Activated CD4-positive, alpha-beta T cell treated with anti-CD3 and anti-CD28 coated beads for 24 hours (primary cell): ENCODE measurements at regions not wholly inside any gene's neighbourhood (a gene's known extent, or its start where the extent isn't known, plus 50 kb on each side); places are given as distances from the start of the nearest gene placed in this dataset.
"Not testable (repeated sequence)": the region's sequence is repeated elsewhere in the genome, so short reads cannot be mapped to it uniquely, and the experiment has no call there.

ENCODE experiments used
- DNase-seq, 2 donors: peaks; one replicate each; pipeline ENCODE4 v3.0.0-alpha.2; 2020; ENCODE audit warnings: low read depth in 2 of 2

DNA sequence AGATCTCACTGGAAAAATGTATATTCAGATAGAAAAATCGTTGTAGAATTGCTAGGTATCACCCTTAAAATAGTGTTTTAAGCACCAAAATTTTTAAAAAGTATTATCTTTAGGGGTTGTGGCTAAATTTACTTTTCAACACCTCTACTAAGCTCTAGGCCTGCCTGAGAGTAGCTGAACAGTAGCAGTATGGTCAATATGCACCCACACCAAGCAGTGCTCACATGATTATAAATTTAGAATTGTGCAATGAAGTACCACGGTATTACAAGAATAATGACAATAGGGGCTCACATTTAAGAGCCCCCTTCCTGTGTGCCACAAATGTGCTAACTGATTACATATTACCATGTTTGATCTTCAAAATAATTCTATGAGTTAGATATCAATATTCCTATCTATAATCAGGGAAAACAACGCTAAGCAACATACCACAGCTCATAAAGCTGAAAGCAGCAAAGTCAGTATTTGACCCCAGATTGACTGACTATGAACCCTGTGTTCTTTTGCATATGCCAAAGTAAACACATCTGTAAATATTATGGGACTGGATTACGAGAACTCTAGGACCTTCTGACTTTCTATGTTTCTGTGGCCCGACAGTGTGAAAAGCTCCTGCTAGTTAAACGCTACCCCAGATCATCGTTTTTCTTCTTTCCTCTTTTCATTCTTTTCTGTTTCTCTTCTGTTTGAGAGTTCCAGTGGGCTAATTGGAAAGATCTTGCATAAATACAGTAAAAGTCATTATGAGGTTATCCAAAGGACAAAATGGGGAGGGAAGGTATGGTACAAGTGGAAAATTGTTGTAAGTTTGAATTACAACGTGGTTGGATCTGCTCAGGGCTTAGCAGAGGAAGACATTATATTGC, 201.1 kb upstream of the C1orf87 start:
- DNase-seq: no peak

DNA sequence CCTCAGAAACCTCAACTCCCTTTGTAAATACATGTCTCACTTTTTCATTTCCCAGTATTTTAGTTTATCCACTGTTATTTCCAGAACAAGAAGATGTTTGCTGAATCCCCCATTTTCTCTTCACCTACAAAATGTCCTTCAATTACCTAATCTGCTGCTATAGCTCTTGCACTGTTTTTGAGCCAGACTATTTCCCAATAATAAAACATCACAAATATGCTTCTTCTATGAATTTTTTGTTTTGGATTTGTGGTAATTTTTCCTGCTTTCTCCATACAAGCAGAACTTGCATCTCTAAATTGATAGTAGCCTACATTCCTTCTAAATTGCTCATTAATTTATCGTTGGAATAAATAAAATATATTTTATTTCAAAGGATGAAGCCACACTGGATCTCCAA, 199.6 kb upstream of the C1orf87 start:
- DNase-seq: no peak

GRCh38 chr1:60271041-60271440, 197.5 kb upstream of the C1orf87 start:
- DNase-seq: no peak

GRCh38 chr1:60268451-60268850, 194.9 kb upstream of the C1orf87 start:
- DNase-seq: no peak

GRCh38 chr1:60265560-60266535, 192.3 kb upstream of the C1orf87 start:
- DNase-seq: no peak

GRCh38 chr1:60262701-60263100, 189.1 kb upstream of the C1orf87 start:
- DNase-seq: no peak

DNA sequence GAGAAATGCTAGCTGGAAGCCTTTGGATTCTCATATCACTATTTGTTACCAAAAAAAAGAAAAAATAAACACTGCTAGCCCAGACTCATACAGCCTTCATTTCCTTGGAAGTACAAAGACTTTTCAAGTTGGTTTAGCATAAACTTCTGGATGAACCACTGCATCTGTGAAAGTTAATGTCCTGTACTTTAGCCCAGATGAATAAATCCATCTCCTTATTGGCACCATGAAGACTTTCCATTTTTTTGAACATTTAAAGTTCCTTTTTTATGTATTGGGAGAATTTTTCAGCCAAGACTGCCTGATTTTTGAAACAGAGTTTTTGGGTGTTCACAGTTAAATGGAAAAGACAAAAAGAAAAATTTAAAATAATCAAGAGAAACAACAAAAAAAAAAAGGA, 184.0 kb upstream of the C1orf87 start:
- no peak for DNase-seq

GRCh38 chr1:60255565-60255964, 182.0 kb upstream of the C1orf87 start:
- no peak for DNase-seq

DNA sequence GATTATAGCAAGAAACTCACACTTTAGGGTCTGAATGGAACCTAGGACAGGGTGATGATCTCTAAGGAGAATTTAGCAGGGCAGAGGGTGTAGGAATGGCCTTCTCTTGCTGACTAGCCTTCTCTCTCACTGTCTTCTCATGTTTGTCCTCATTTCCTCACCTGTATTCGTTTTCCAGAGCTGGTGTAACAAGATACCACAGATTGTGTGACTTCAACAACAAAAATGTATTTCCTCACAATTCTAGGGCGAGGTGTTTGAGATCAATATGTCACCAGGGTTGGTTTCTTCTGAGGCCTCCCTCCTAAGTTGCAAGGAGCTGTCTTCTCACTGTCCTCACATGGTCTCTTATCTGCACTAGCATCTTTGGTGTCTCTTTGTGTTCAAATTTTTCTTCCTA, 177.9 kb upstream of the C1orf87 start:
- no peak for DNase-seq

DNA sequence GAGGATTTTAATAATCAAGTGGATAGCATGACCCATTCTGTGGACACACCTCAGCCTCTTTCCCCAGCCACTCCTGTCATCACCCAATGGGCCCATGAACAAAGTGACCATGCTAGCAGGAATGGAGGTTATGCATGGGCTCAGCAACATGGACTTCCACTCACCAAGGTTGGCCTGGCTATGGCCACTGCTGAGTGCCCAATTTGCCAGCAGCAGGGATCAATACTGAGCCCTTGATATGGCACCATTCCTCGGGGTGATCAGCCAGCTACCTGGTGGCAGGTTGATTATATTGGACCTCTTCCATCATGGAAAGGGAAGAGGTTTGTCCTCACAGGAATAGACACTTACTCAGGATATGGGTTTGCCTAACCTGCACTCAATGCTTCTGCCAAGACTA, 173.9 kb upstream of the C1orf87 start:
- DNase-seq: not testable (repeated sequence)

DNA sequence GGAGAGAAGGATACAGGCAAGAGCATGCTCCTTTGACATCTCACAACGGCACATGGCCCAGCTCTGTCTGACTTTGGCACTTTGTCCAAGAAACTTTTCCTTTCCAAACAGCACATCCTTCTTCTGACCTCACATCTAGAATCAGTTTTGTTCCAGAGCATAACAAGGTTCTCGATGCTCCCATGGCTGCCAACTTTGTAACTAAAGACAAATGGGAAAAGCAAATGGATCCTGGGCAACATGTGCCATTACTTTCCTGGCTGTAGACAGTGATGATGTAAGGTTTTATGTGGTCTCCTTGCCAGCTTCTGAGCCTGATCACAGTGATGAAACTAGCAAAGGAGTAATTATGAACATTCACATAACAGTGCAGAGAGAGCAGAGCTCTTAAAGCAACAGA, 171.8 kb upstream of the C1orf87 start:
- no peak for DNase-seq

- no peak for DNase-seq
Measured at GRCh38 chr1:60244906-60245305, 171.3 kb upstream of the C1orf87 start.

DNA sequence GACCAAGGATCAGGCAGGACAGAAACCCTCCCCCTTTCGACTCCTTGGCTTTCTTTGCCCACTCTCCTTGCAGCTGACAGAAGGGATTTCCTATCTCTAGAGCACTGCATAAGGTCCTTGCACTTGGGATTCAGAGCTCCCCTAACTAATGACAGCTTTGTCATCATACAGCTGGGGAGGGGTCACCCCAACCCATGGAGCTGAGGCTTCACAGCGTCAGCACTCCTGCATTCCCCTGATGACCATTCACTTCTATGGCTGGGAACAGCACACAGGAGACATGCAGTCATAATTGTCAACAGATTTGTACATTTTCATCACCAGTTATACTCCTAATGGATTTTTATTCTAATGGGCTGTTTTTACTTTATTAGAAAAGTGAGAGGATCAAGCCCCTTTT, 161.7 kb upstream of the C1orf87 start:
- DNase-seq: no peak

GRCh38 chr1:60234776-60235175, 161.2 kb upstream of the C1orf87 start:
- no peak for DNase-seq

GRCh38 chr1:60229821-60230220, 156.3 kb upstream of the C1orf87 start:
- DNase-seq: no peak

DNA sequence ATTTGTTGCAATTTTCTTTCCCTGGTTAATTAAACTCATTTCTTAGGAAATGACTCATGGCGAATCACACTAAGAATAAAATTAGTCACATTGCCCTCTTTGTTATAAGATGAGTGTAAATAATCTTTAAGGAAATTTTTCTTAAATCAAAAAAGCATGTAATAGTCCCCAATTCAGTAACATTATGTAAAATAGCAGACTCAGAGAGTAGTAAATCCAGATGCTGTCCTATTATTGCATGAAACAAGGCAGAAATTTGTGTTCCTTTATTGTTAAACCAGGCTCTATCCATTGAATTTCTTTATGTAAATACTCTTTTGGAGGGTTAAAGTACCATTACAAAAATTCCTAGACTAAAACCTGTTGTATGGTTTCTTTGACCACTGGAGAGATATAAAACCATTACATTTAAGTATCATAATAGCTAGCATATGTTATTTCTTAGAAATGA, 154.5 kb upstream of the C1orf87 start:
- DNase-seq: no peak

DNA sequence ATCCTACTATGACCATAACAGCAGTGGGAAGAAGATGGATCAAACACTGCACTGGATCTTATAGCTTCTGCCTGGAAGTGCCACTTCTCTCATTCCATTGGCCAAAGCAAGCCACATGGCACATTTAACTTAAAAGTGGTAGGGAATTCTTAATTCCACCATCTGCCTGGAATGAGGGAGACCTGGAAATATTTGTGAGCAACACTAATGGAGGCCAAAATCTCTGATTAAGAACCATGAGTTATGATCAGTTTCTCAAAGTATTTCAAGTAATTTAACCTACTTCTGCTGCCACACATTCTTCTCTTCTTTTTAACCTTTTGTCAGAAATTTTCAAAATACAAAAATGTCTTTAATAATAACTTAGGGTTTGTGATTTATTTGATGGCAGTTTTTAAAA, 154.0 kb upstream of the C1orf87 start:
- DNase-seq: no peak

DNA sequence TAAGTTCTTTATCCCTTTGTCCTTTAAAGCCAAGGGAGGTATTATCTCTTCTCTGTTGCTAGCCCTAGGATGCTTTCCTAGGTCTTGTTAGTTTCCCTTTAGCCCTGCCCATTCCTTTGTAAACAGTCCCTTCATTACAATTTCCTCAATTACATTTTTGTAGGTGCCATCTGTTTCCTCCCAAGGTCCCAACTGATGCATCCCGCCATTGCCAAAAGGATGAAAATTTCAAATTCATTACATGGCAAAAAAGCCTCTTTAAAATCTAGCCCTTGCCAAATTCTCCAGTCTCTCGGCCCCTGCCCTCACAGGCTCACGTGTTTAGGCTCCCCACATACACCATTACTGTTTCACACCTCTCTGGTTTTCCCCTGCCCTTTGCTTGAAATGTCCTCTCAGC, 151.9 kb upstream of the C1orf87 start:
- no peak for DNase-seq

GRCh38 chr1:60224523-60224922, 151.0 kb upstream of the C1orf87 start:
- no peak for DNase-seq

- DNase-seq: no peak
Measured at GRCh38 chr1:60223158-60223557, 149.6 kb upstream of the C1orf87 start.

DNA sequence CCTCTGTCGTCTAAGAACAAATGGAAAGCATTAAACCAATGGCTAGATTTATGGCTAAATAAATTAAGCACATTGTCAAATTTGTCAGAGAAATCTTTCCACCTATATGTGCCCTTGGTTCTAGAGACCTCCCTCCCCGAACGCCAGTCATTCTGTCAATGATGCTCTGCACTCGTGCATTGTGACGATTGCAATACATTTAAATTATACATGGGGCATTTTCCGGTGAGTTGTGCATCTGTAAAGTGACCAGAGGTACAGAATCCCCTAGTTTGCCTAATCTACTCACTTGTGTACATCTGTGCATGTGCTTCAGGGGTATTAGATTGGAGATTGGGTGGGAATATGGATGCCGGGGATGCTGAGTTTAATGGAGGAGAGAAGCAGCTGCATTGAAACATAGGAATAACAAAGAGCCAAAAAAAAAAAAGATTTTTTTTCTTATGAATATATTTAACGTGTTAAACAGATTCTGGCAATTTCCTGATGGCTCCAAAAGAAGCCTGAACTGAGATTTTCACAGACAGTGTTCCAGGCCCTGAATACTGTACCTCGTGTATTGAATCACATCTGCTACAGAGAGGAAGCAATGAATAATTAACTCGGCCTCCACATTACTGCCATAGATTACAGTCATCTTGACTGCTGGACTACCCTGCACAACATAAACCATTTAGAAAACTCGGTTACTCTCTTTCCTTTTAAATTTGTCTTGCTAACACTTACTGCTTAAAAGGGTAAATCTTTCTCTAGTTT, 149.0 kb upstream of the C1orf87 start:
- no peak for DNase-seq

DNA sequence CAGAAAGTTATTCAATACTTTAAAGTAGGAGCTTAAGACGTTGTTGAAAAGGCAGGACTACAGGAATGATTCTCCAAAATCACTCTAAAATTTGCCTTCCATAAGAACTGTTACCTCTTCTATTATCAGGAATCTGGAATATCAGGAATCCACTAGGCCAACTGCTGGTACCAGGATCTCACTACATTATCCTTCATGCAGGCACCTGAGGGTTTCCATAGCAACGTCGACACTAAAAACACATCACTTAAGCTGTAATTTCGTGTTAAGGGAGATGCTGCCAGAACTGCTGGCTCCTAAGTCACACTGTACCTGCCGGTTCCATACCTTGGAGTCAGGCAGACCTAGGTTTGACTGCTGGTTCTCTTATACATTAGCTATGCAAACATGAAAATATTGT, 139.7 kb upstream of the C1orf87 start:
- no peak for DNase-seq
